HL-60 (cell line): ENCODE measurements at regions not wholly inside any gene's neighbourhood (a gene's known extent, or its start where the extent isn't known, plus 50 kb on each side); places are given as distances from the start of the nearest gene placed in this dataset.

Experiments
- DNase-seq, 2 experiments: peaks; one replicate each; pipeline ENCODE4 v3.0.0-alpha.2; 2010 to 2020; ENCODE audit warnings: low read depth in 1 of 2, low spot score in 1 of 2
- H3K27ac ChIP-seq: fragments of 250-450 bp; sonication (Bioruptor Pico); replicated peaks from 2 replicates; pipeline ENCODE4 v1.5.1; 2020; ENCODE audit warnings: mild to moderate bottlenecking, moderate library complexity
- H3K27me3 ChIP-seq: fragments of 250-450 bp; sonication (Bioruptor Pico); 2 replicates; pipeline ENCODE4 v1.5.1; 2021; ENCODE audit warnings: mild to moderate bottlenecking, moderate library complexity; ENCODE audit not compliant: insufficient read depth, poor library complexity, severe bottlenecking
- H3K4me3 ChIP-seq: replicated peaks from 2 replicates; pipeline ENCODE4 v1.5.1; 2011; ENCODE audit warnings: mild to moderate bottlenecking, control low read depth, low read length; ENCODE audit not compliant: insufficient read depth
- CTCF ChIP-seq: IDR thresholded peaks from one replicate; pipeline ENCODE4 v1.5.1; 2011; ENCODE audit warnings: low read length, control low read depth, inconsistent platforms; ENCODE audit not compliant: insufficient read depth
- GABPA ChIP-seq: IDR thresholded peaks from 2 replicates; pipeline ENCODE4 v1.6.1; 2012; ENCODE audit warnings: low read depth
- POLR2AphosphoS5 ChIP-seq: IDR thresholded peaks from 2 replicates; pipeline ENCODE4 v1.6.1; 2012; ENCODE audit warnings: low read depth
- REST ChIP-seq: IDR thresholded peaks from 2 replicates; pipeline ENCODE4 v1.6.1; 2012; ENCODE audit warnings: low read depth; ENCODE audit not compliant: insufficient replicate concordance
- SPI1 ChIP-seq: IDR thresholded peaks from 2 replicates; pipeline ENCODE4 v1.6.1; 2012; ENCODE audit warnings: low read depth, mild to moderate bottlenecking, borderline replicate concordance

- Histone ChIP-seq H3K4me3 (no peak overlapping the region), H3K27me3 (no peaks in the 10 kb centered on the region), H3K27ac (peak overlapping the region; percentile 41)
- TF ChIP-seq CTCF (no peak), POLR2AphosphoS5 (no peak), GABPA (no peak), SPI1 (no peak), REST (no peak)
- no peak for DNase-seq
Observed at GRCh38 chr16:74053826-74054225, 242.8 kb upstream of the PSMD7 start.

GRCh38 chr16:74053312-74053711 lies 243.3 kb upstream of the PSMD7 start:
- Histone ChIP-seq H3K27ac (peak overlapping the region; percentile 41), H3K27me3 (no peaks in the 10 kb centered on the region), H3K4me3 (no peak overlapping the region)
- no peak for DNase-seq
- TF ChIP-seq SPI1 = no peak
- no peak for TF ChIP-seq POLR2AphosphoS5
- TF ChIP-seq GABPA = no peak
- TF ChIP-seq REST = no peak
- no peak for TF ChIP-seq CTCF

- TF ChIP-seq SPI1 (no peak), GABPA (no peak), REST (no peak), CTCF (no peak), POLR2AphosphoS5 (no peak)
- no peak for DNase-seq
Observed at GRCh38 chr16:74052016-74052415, 244.6 kb upstream of the PSMD7 start.

More at GRCh38 chr16:74052016-74052415, 244.6 kb upstream of the PSMD7 start:
- Histone ChIP-seq H3K4me3 (no peak overlapping the region), H3K27ac (no peak overlapping the region), H3K27me3 (no peaks in the 10 kb centered on the region)
